ENCODE measurements at regions not wholly inside any gene's neighbourhood (a gene's known extent, or its start where the extent isn't known, plus 50 kb on each side); places are given as distances from the start of the nearest gene placed in this dataset.
A peak's percentile ranks its signal among the peaks of the same experiment; 100 is the strongest.

DNA sequence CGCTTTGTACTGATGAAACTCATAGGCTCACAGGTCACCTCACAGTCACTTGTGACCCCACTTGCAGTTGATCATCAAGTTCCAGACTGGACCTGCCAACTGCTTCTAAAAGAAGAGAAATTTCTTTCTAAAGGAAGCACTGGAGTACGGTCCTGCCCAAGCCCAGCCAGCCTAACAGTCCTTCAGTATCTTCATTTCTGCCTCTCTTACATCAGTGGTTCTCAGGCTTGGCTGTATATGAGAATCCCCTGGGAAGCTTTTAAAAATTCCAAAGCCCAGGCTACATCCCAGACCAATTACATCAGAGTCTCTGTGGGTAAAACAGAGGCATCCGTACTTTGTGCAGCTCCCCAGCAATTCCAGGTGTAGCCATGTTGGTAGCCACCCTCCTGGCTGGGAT lies 282.1 kb downstream of the NFIB start:
- H3K4me3 ChIP-seq (ENCODE audit: low read depth, low read length), result no peak overlapping the region
- peak; percentile 19 for DNase-seq (ENCODE audit: low read depth)
- TF ChIP-seq, protein P1, sequence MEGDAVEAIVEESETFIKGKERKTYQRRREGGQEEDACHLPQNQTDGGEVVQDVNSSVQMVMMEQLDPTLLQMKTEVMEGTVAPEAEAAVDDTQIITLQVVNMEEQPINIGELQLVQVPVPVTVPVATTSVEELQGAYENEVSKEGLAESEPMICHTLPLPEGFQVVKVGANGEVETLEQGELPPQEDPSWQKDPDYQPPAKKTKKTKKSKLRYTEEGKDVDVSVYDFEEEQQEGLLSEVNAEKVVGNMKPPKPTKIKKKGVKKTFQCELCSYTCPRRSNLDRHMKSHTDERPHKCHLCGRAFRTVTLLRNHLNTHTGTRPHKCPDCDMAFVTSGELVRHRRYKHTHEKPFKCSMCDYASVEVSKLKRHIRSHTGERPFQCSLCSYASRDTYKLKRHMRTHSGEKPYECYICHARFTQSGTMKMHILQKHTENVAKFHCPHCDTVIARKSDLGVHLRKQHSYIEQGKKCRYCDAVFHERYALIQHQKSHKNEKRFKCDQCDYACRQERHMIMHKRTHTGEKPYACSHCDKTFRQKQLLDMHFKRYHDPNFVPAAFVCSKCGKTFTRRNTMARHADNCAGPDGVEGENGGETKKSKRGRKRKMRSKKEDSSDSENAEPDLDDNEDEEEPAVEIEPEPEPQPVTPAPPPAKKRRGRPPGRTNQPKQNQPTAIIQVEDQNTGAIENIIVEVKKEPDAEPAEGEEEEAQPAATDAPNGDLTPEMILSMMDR (conservative IDR thresholded peaks at IDR 0.05; ENCODE audit: low read depth, low read length), result no peak

DNA sequence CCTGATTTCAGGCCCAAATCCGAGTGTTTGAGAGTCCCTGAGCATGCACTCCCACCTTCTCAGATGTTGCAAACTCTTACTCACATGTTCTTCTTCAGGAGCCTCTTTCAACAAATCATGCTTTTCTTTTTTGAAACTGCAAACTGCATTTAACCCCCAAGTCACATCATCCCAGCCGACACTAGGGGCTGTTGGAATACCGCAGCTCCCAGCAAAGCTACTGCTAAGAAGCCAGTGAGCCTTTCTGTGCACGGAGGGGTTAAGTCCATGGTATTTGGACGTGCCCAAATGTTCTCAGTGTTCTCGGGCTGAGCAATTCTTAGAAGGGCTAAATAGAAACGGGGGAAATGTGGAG lies 282.9 kb downstream of the NFIB start:
- TF ChIP-seq, protein P1 (conservative IDR thresholded peaks at IDR 0.05; ENCODE audit: low read depth, low read length), result peak; percentile 64
- DNase-seq (ENCODE audit: low read depth), result peak; percentile 95
- no peak overlapping the region for H3K4me3 ChIP-seq (ENCODE audit: low read depth, low read length)

DNA sequence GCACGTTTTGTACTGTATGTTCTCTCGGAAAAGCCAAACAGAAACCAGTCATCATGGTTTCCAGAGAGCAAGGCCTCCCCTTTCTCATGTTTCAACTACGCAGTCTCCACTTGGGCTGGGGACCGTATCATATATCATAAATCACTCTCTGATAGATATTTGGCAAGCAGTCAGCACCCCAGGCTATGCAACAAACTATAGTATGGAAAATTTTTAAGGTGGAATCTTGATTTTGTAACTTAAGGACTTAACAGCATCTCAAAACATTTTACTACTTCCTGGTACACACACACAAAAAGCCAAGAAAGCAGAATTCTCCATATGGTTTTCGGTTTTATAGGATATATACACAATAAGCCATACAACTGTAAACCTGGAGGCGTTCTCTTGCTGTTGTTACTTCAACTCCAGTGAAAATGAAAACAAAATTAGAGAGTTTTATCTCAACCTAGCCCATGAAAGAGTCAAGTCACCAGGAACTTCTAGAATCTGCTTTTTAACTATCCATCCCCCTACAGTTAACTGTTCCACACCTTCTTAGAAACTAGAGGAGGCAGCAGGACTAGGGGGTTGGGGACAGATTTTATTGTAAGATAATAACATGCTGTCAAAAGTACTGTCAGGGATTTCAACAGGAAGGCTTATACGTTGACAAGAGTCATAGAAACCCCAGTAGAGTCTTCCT lies 283.4 kb downstream of the NFIB start:
- peak overlapping the region; percentile 45 for H3K4me3 ChIP-seq (ENCODE audit: low read depth, low read length)
- peak; percentile 96 for DNase-seq (ENCODE audit: low read depth)
- TF ChIP-seq, protein P1 (conservative IDR thresholded peaks at IDR 0.05; ENCODE audit: low read depth, low read length), result no peak

DNA sequence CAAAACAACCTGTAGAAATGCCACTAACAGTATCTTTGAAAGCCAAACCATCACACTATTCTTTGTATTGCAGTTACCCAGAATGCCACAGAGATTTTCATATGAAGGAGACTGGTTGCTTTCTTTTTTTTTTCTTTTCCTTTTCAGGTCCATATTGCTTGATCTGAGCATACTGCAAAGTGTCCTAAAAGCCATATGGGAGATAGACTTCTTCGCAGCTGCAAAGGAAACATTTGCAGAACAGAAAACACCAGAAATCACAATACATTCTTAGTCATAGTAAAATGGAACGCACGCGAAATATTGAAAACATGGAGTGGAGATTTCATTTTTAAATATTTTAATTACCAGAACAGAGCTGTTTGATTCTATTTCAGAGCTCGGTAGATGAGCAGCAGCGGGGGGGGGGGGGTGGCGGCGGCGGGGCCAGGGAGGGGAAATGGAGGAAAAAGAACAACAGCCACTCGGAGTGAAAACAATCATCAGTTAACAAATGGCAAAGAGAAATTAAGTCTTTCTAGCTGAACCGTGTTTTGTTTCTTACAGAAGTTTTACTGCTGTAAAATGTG lies 284.1 kb downstream of the NFIB start:
- peak overlapping the region; percentile 45 for H3K4me3 ChIP-seq (ENCODE audit: low read depth, low read length)

DNA sequence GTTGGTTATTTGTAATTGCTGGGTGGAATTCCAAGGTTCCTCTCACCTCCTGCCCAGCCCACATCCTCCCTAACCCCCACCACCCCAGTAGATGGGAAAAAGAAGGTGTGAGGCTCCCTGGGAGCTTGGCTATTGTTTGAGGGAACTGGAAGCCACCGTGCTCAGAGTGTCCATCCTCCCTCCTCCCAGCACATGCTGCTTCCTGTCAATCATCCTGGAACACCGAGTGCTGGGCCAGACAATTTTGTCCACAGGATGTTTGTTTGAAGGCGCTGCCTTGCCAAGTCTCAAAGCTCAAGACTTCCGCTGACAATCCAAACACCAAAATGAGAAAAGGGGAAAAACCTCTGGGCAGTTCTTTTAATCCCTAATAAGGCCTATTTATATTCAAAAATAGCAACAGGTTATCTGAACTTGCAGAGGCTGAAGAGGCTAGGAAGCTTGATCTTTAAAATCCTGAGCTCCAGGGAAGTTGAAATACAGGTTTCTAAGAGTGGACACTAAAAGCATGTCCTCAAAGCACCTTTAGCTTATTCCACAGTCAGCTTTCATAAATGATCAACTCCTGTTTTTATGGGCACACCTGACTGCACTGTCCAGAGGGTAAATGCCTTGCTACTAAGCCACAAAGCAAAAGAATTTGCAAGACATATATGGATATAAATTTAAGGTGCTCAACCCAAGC lies 286.7 kb downstream of the NFIB start:
- peak; percentile 38 for DNase-seq (ENCODE audit: low read depth)
- H3K4me3 ChIP-seq (ENCODE audit: low read depth, low read length), result no peak overlapping the region
- TF ChIP-seq, protein P1 (conservative IDR thresholded peaks at IDR 0.05; ENCODE audit: low read depth, low read length), result no peak

More for the DNA sequence above, 284.1 kb downstream of the NFIB start:
- TF ChIP-seq, protein P1 (conservative IDR thresholded peaks at IDR 0.05; ENCODE audit: low read depth, low read length), result no peak
- peak; percentile 45 for DNase-seq (ENCODE audit: low read depth)

DNA sequence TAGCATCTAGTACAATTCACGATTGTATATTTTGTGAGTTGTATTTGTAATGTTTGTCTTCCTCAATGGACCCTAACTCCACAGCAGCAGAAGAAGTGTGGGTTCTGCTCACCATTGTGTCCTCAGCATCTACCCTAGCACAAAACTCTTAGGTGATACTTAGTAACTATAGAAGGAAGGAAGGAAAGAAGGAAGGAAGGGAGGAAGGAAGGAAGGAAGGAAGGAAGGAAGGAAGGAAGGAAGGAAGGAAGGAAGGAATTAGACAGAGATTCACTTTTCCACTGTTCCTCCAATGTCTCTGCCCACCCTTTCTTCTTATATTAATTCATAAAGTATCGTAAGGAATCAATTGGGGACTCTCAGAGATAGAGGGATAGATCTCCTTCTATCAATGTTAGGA lies 288.2 kb downstream of the NFIB start:
- TF ChIP-seq, protein P1 (conservative IDR thresholded peaks at IDR 0.05; ENCODE audit: low read depth, low read length), result no peak
- H3K4me3 ChIP-seq (ENCODE audit: low read depth, low read length), result no peak overlapping the region
- DNase-seq (ENCODE audit: low read depth), result no peak

All from choroid plexus epithelial cell (primary cell).